Endodermal cell (in vitro differentiated cells): ENCODE measurements at regions not wholly inside any gene's neighbourhood (a gene's known extent, or its start where the extent isn't known, plus 50 kb on each side); places are given as distances from the start of the nearest gene placed in this dataset.

Source experiments
- DNase-seq: peaks from one replicate; pipeline ENCODE4 v3.0.0-alpha.2; 2017
- H3K27ac ChIP-seq: 2 replicates; pipeline ENCODE4 v1.5.1; 2013; ENCODE audit warnings: mild to moderate bottlenecking, low read depth, low read length, moderate library complexity
- H3K27me3 ChIP-seq: 2 replicates; pipeline ENCODE4 v1.6.1; 2013; ENCODE audit warnings: mild to moderate bottlenecking, low read length, moderate library complexity; ENCODE audit not compliant: insufficient read depth, control insufficient read depth, poor library complexity, severe bottlenecking
- H3K36me3 ChIP-seq: 2 replicates; pipeline ENCODE4 v1.7.0; 2013; ENCODE audit warnings: mild to moderate bottlenecking, low read length, moderate library complexity; ENCODE audit not compliant: control insufficient read depth, insufficient read depth
- H3K4me1 ChIP-seq: one replicate; pipeline ENCODE4 v1.7.0; 2013; ENCODE audit warnings: low read length; ENCODE audit not compliant: control insufficient read depth, insufficient read depth
- H3K4me3 ChIP-seq: 2 replicates; pipeline ENCODE4 v1.5.1; 2013; ENCODE audit warnings: mild to moderate bottlenecking, low read length, moderate library complexity
- H3K9ac ChIP-seq: 2 replicates; pipeline ENCODE4 v1.6.1; 2013; ENCODE audit warnings: mild to moderate bottlenecking, low read length, moderate library complexity; ENCODE audit not compliant: poor library complexity, severe bottlenecking; ENCODE audit errors: extremely low read depth
- H3K9me3 ChIP-seq: 2 replicates; pipeline ENCODE4 v1.6.1; 2013; ENCODE audit warnings: mild to moderate bottlenecking, low read length, moderate library complexity; ENCODE audit not compliant: control insufficient read depth
- H3K27ac Mint-ChIP-seq: 2 replicates; pipeline ENCODE4 v1.8.0; 2020; ENCODE audit warnings: mixed read lengths
- H3K27me3 Mint-ChIP-seq: 2 replicates; pipeline ENCODE4 v1.8.0; 2021; ENCODE audit warnings: mild to moderate bottlenecking, mixed read lengths; ENCODE audit not compliant: insufficient read depth
- H3K36me3 Mint-ChIP-seq: 2 replicates; pipeline ENCODE4 v1.8.0; 2020; ENCODE audit warnings: low read depth, mixed read lengths
- H3K4me1 Mint-ChIP-seq: 2 replicates; pipeline ENCODE4 v1.8.0; 2020; ENCODE audit warnings: mixed read lengths
- H3K4me3 Mint-ChIP-seq: 2 replicates; pipeline ENCODE4 v1.8.0; 2020; ENCODE audit warnings: mild to moderate bottlenecking, moderate library complexity, mixed read lengths
- H3K9me3 Mint-ChIP-seq: 2 replicates; pipeline ENCODE4 v1.8.0; 2020; ENCODE audit warnings: mild to moderate bottlenecking, mixed read lengths
- CTCF ChIP-seq: fragments of 200-600 bp; sonication (generic); conservative IDR thresholded peaks from 2 replicates; pipeline ENCODE4 v1.5.0; 2021; ENCODE audit warnings: antibody characterized with exemption, mild to moderate bottlenecking
- WGBS, 2 experiments: methylation state at CpG; one replicate each; pipeline versions ENCODE4 v1.1.5 to v1.1.7; 2013; ENCODE audit warnings: missing lambda C conversion rate in 2 of 2, mixed read lengths in 1 of 2; ENCODE audit not compliant: insufficient coverage in 1 of 2, insufficient read length in 1 of 2; 5-methylcytosine and 5-hydroxymethylcytosine counted together

- WGBS, 2 experiments = 81 to 89% methylated on average over 2 of the region's 2 CpGs
- H3K4me1 ChIP-seq = no peaks in the 10 kb centered on the region
- H3K4me1 Mint-ChIP-seq = no peaks in the 10 kb centered on the region
Measured at GRCh38 chr20:17109307-17109706, 117.5 kb upstream of the PCSK2 start.

GRCh38 chr20:17128206-17128605 lies 98.6 kb upstream of the PCSK2 start:
- Mint-ChIP-seq H3K36me3 (no peaks in the 10 kb centered on the region), H3K4me1 (no peaks in the 10 kb centered on the region), H3K4me3 (no peak overlapping the region), H3K27ac (no peak overlapping the region), H3K27me3 (no peaks in the 10 kb centered on the region), H3K9me3 (no peaks in the 10 kb centered on the region)
- H3K36me3 ChIP-seq = no peaks in the 10 kb centered on the region
- 70 to 88% methylated on average over 1 of the region's 1 CpG for WGBS, 2 experiments
- no peaks in the 10 kb centered on the region for H3K27me3 ChIP-seq
- H3K4me1 ChIP-seq = no peaks in the 10 kb centered on the region
- no peak overlapping the region for H3K27ac ChIP-seq
- H3K9ac ChIP-seq = no peak overlapping the region
- TF ChIP-seq CTCF = no peak
- no peaks in the 10 kb centered on the region for H3K9me3 ChIP-seq
- DNase-seq = no peak
- H3K4me3 ChIP-seq = no peak overlapping the region

More at GRCh38 chr20:17109307-17109706, 117.5 kb upstream of the PCSK2 start:
- H3K9me3 Mint-ChIP-seq = no peaks in the 10 kb centered on the region
- Histone ChIP-seq H3K27ac (no peak overlapping the region), H3K4me3 (no peak overlapping the region), H3K27me3 (no peaks in the 10 kb centered on the region), H3K9ac (no peak overlapping the region), H3K9me3 (no peaks in the 10 kb centered on the region), H3K36me3 (no peaks in the 10 kb centered on the region)
- no peak for TF ChIP-seq CTCF
- H3K27me3 Mint-ChIP-seq = no peaks in the 10 kb centered on the region
- H3K4me3 Mint-ChIP-seq = no peak overlapping the region
- no peak overlapping the region for H3K27ac Mint-ChIP-seq
- no peak for DNase-seq
- H3K36me3 Mint-ChIP-seq = no peaks in the 10 kb centered on the region

DNA sequence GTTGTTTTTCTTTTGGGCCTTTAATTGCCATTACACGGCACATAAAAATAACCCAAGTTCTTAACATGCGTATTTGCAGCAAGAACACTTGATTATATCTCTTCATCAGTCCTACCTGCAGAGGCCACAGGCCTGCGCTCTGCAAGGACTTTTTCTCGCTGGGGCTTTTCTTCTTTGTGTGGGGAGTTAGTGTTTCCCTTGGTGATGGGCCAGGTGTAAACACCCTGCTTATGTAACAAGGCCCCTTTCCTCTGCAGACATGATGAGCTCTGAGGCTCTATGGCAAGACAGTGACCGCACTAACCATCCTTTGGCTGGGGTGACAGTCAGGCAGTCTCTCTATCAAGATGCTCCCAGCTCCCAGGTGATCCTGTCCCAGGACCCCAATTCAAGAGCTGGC lies 97.8 kb upstream of the PCSK2 start:
- TF ChIP-seq CTCF = no peak
- no peaks in the 10 kb centered on the region for H3K36me3 ChIP-seq
- H3K9ac ChIP-seq = no peak overlapping the region
- Mint-ChIP-seq H3K27ac (no peak overlapping the region), H3K4me1 (no peaks in the 10 kb centered on the region), H3K27me3 (no peaks in the 10 kb centered on the region), H3K36me3 (no peaks in the 10 kb centered on the region), H3K9me3 (no peaks in the 10 kb centered on the region), H3K4me3 (no peak overlapping the region)
- H3K4me3 ChIP-seq = no peak overlapping the region
- no peaks in the 10 kb centered on the region for H3K4me1 ChIP-seq
- H3K9me3 ChIP-seq = no peaks in the 10 kb centered on the region
- no peaks in the 10 kb centered on the region for H3K27me3 ChIP-seq
- 86 to 95% methylated on average over 1 to 5 of the region's 5 CpGs for WGBS, 2 experiments
- DNase-seq = no peak
- no peak overlapping the region for H3K27ac ChIP-seq
